HG03159 (cell line): ENCODE measurements at regions not wholly inside any gene's neighbourhood (a gene's known extent, or its start where the extent isn't known, plus 50 kb on each side); places are given as distances from the start of the nearest gene placed in this dataset.
"Not testable (repeated sequence)": the region's sequence is repeated elsewhere in the genome, so short reads cannot be mapped to it uniquely, and the experiment has no call there.

Experiments used
- ATAC-seq: cut with Tn5 transposase; IDR thresholded peaks from one replicate; pipeline ENCODE4 v1.9.1; 2021; ENCODE audit warnings: mild to moderate bottlenecking, moderate library complexity; ENCODE audit not compliant: unreplicated experiment

- ATAC-seq, result no peak
Measured at GRCh38 chr3:193922034-193922774, 213.7 kb upstream of the HES1 start.

- not testable (repeated sequence) for ATAC-seq
Measured at GRCh38 chr3:193923958-193924357, 212.0 kb upstream of the HES1 start.

- ATAC-seq, result not testable (repeated sequence)
Measured at GRCh38 chr3:193926071-193926470, 209.9 kb upstream of the HES1 start.

GRCh38 chr3:193927413-193928206 is 208.3 kb upstream of the HES1 start:
- not testable (repeated sequence) for ATAC-seq

- no peak for ATAC-seq
Measured at GRCh38 chr3:193928354-193929209, 207.4 kb upstream of the HES1 start.

GRCh38 chr3:193929373-193929772 is 206.6 kb upstream of the HES1 start:
- no peak for ATAC-seq

- no peak for ATAC-seq
Measured at GRCh38 chr3:193929921-193930646, 205.9 kb upstream of the HES1 start.

- ATAC-seq, result no peak
Measured at GRCh38 chr3:193932136-193932535, 203.8 kb upstream of the HES1 start.

GRCh38 chr3:193932576-193932975 is 203.4 kb upstream of the HES1 start:
- no peak for ATAC-seq

- no peak for ATAC-seq
Measured at GRCh38 chr3:193933451-193933850, 202.5 kb upstream of the HES1 start.

GRCh38 chr3:193935916-193936315 is 200.0 kb upstream of the HES1 start:
- no peak for ATAC-seq

GRCh38 chr3:193938613-193939012 is 197.3 kb upstream of the HES1 start:
- ATAC-seq, result no peak

GRCh38 chr3:193939527-193939926 is 196.4 kb upstream of the HES1 start:
- ATAC-seq, result no peak

GRCh38 chr3:193940526-193940925 is 195.4 kb upstream of the HES1 start:
- ATAC-seq, result no peak

- no peak for ATAC-seq
Measured at GRCh38 chr3:193941486-193941885, 194.5 kb upstream of the HES1 start.

- no peak for ATAC-seq
Measured at GRCh38 chr3:193942516-193943055, 193.4 kb upstream of the HES1 start.

- ATAC-seq, result no peak
Measured at GRCh38 chr3:193943200-193943599, 192.7 kb upstream of the HES1 start.

- no peak for ATAC-seq
Measured at GRCh38 chr3:193943851-193944517, 192.0 kb upstream of the HES1 start.

GRCh38 chr3:193944518-193944884 is 191.4 kb upstream of the HES1 start:
- ATAC-seq, result no peak

- no peak for ATAC-seq
Measured at GRCh38 chr3:193945143-193945542, 190.8 kb upstream of the HES1 start.
